K562 (cell line): ENCODE measurements at regions not wholly inside any gene's neighbourhood (a gene's known extent, or its start where the extent isn't known, plus 50 kb on each side); places are given as distances from the start of the nearest gene placed in this dataset.

Source experiments
- ATAC-seq: fragments of 200-7000 bp; cut with Tn5 transposase; 3 replicates; pipeline ENCODE4 v1.9.1; 2020; ENCODE audit warnings: moderate library complexity
- BruUV-seq: library from RNA; stranded (reverse); fragments of 400-500 nt; replicated peaks from 2 replicates; lab custom pipeline; 2021; lab: Mats Ljungman, UMichigan
- CTCF ChIA-PET: fragments of 300-600 bp; formaldehyde crosslinking; extraction: SDS; loops from one replicate; lab custom pipeline; 2021; ENCODE audit warnings: low intra/inter-chr PET ratio; lab: Yijun Ruan, JAX
- POLR2A ChIA-PET: fragments of 300-600, 350-650 bp; sonication (Branson Sonifier 250); formaldehyde crosslinking; extraction: SDS; loops from one replicate; lab custom pipeline; 2021; ENCODE audit warnings: antibody characterized with exemption, inconsistent platforms; lab: Yijun Ruan, JAX
- DNase-seq, 4 experiments: peaks; one replicate each; pipeline versions ENCODE4 v3.0.0 to v3.0.0-alpha.2; 2011 to 2018; ENCODE audit warnings: low spot score in 3 of 4, mixed read lengths in 3 of 4; ENCODE audit errors: extremely low read depth in 1 of 4
- FAIRE-seq: peaks from 2 replicates; lab custom pipeline; 2011; peaks lifted over from hg19 to GRCh38; lab: Jason Lieb, UNC
- H2AFZ ChIP-seq: 2 replicates; pipeline ENCODE4 v1.6.0; 2011; ENCODE audit warnings: low read depth, low read length, control low read depth, inconsistent platforms
- H3K27ac ChIP-seq: fragments of 200-600 bp; 3 replicates; pipeline ENCODE4 v1.8.0; 2011; ENCODE audit warnings: low read depth, mild to moderate bottlenecking, control low read depth, inconsistent platforms, low read length, moderate library complexity, mixed read lengths; ENCODE audit errors: extremely low read depth
- H3K27me3 ChIP-seq, 2 experiments: fragments of 300-600 bp in 1 of 2; 2 replicates in 1 of 2; 3 replicates in 1 of 2; pipeline versions ENCODE4 v1.6.0 to v1.8.0; 2011; ENCODE audit warnings: inconsistent platforms in 2 of 2, low read length in 2 of 2, mild to moderate bottlenecking in 1 of 2, mixed read lengths in 1 of 2, moderate library complexity in 1 of 2; ENCODE audit not compliant: control insufficient read depth in 2 of 2, insufficient read depth in 2 of 2
- H3K36me3 ChIP-seq: fragments of 300-600 bp; 3 replicates; pipeline ENCODE4 v1.8.0; 2011; ENCODE audit warnings: mild to moderate bottlenecking, low read length, inconsistent platforms; ENCODE audit not compliant: control insufficient read depth, insufficient read depth
- H3K4me1 ChIP-seq, 2 experiments: fragments of 200-600 bp in 1 of 2; replicated peaks in 1 of 2; 2 replicates in 1 of 2; 3 replicates in 1 of 2; pipeline versions ENCODE4 v1.5.1 to v1.8.0; 2011; ENCODE audit warnings: inconsistent platforms in 2 of 2, low read length in 2 of 2, mild to moderate bottlenecking in 1 of 2, mixed read lengths in 1 of 2, moderate library complexity in 1 of 2; ENCODE audit not compliant: control insufficient read depth in 2 of 2, insufficient read depth in 2 of 2
- H3K4me2 ChIP-seq: 2 replicates; pipeline ENCODE4 v1.6.1; 2011; ENCODE audit warnings: low read length, control low read depth, inconsistent platforms, mixed read lengths; ENCODE audit not compliant: insufficient read depth
- H3K4me3 ChIP-seq: fragments of 200-600 bp; sonication (generic), shearing (Covaris generic); 2 replicates; pipeline ENCODE4 v1.5.1; 2016; ENCODE audit warnings: control low read depth, inconsistent platforms
- H3K79me2 ChIP-seq: fragments of 200-600 bp; 3 replicates; pipeline ENCODE4 v1.8.0; 2011; ENCODE audit warnings: low read length, inconsistent platforms; ENCODE audit not compliant: control insufficient read depth, insufficient read depth
- H3K9ac ChIP-seq, 2 experiments: 2 replicates each; pipeline versions ENCODE4 v1.6.0 to v1.6.1; 2011; ENCODE audit warnings: low read depth in 2 of 2, low read length in 2 of 2, control low read depth in 1 of 2, inconsistent platforms in 1 of 2, mild to moderate bottlenecking in 1 of 2, mixed read lengths in 1 of 2; ENCODE audit not compliant: insufficient read depth in 1 of 2
- H3K9me1 ChIP-seq: one replicate; pipeline ENCODE4 v1.6.0; 2011; ENCODE audit warnings: inconsistent platforms, mild to moderate bottlenecking, low read length, moderate library complexity; ENCODE audit not compliant: control insufficient read depth, insufficient read depth
- H3K9me3 ChIP-seq: replicated peaks from 2 replicates; pipeline ENCODE4 v1.5.1; 2011; ENCODE audit warnings: low read depth, low read length, inconsistent platforms; ENCODE audit not compliant: control insufficient read depth, insufficient read depth
- H4K20me1 ChIP-seq: replicated peaks from 2 replicates; pipeline ENCODE4 v1.6.1; 2011; ENCODE audit warnings: low read length, inconsistent platforms, mixed read lengths; ENCODE audit not compliant: control insufficient read depth, insufficient read depth
- BDP1 ChIP-seq: IDR thresholded peaks from 3 replicates; pipeline ENCODE4 v1.6.1; 2011; ENCODE audit not compliant: insufficient read length, insufficient read depth
- DIDO1 ChIP-seq: fragments of 450-650 bp; IDR thresholded peaks from 2 replicates; pipeline ENCODE4 v1.6.1; 2016; ENCODE audit warnings: low read depth, missing biosample characterization, missing genetic modification characterization
- ETV1 ChIP-seq: fragments of 450-650 bp; conservative IDR thresholded peaks from 2 replicates; pipeline ENCODE4 v1.6.1; 2016; ENCODE audit warnings: missing genetic modification characterization, control low read depth, low read depth, missing compliant biosample characterization
- FUS ChIP-seq: fragments of 200-400 bp; formaldehyde crosslinking; optimal IDR thresholded peaks from 2 replicates; pipeline ENCODE3; 2017; ENCODE audit warnings: low read depth, low read length
- MTA2 ChIP-seq: fragments of 450-650 bp; IDR thresholded peaks from 2 replicates; pipeline ENCODE4 v1.6.1; 2016; ENCODE audit warnings: low read depth
- NR2F6 ChIP-seq: fragments of 450-650 bp; formaldehyde crosslinking; IDR thresholded peaks from 2 replicates; pipeline ENCODE4 v1.4.0; 2020; ENCODE audit warnings: mild to moderate bottlenecking
- RUNX1 ChIP-seq: sonication (generic); IDR thresholded peaks from 2 replicates; pipeline ENCODE4 v1.6.1; 2016; ENCODE audit warnings: antibody characterized with exemption, low read depth
- TCF7L2 ChIP-seq: fragments of 150-350 bp; IDR thresholded peaks from 2 replicates; pipeline ENCODE4 v1.6.1; 2016; ENCODE audit warnings: low read depth, mild to moderate bottlenecking, low read length, moderate library complexity
- TFAM ChIP-seq: fragments of 250-450 bp; sonication (Bioruptor Pico); conservative IDR thresholded peaks from 2 replicates; pipeline ENCODE4 v1.5.0; 2021; ENCODE audit warnings: mild to moderate bottlenecking, moderate library complexity
- ZNF445 ChIP-seq: fragments of 250-450 bp; sonication (Bioruptor Pico); IDR thresholded peaks from 2 replicates; pipeline ENCODE4 v1.4.0; 2020; ENCODE audit warnings: low read depth, mild to moderate bottlenecking, moderate library complexity
- WGBS: fragments of 100-300 bp; shearing (Covaris generic); methylation state at CpG from one replicate; pipeline ENCODE4 v1.1.6; 2016; ENCODE audit warnings: low coverage, mixed read lengths; ENCODE audit not compliant: insufficient coverage; ENCODE audit errors: missing lambda C conversion rate; 5-methylcytosine and 5-hydroxymethylcytosine counted together
- in situ Hi-C: fragments of 300-500 bp; cut with MboI; formaldehyde crosslinking; loops from 4 replicates; pipeline ENCODE4 v1.15.0; 2018; ENCODE audit warnings: inconsistent platforms, mixed read lengths
- intact Hi-C: fragments of 100-400 bp; cut with micrococcal nuclease; formaldehyde crosslinking; loops from 2 replicates; pipeline ENCODE4 v1.14.2; 2022
- TF ChIP-seq, protein P1 (sequence below): sonication (generic); IDR thresholded peaks from 2 replicates; pipeline ENCODE4 v1.6.1; 2016
- TF ChIP-seq, protein P2 (sequence below): sonication (generic); formaldehyde crosslinking; IDR thresholded peaks from 2 replicates; pipeline ENCODE4 v1.8.0; 2022; ENCODE audit warnings: mild to moderate bottlenecking, missing genetic modification reagents
- TF ChIP-seq, protein P3 (sequence below): fragments of 250-450 bp; sonication (Bioruptor Pico); IDR thresholded peaks from 2 replicates; pipeline ENCODE4 v1.4.0; 2020; ENCODE audit warnings: mild to moderate bottlenecking, moderate library complexity

DNA sequence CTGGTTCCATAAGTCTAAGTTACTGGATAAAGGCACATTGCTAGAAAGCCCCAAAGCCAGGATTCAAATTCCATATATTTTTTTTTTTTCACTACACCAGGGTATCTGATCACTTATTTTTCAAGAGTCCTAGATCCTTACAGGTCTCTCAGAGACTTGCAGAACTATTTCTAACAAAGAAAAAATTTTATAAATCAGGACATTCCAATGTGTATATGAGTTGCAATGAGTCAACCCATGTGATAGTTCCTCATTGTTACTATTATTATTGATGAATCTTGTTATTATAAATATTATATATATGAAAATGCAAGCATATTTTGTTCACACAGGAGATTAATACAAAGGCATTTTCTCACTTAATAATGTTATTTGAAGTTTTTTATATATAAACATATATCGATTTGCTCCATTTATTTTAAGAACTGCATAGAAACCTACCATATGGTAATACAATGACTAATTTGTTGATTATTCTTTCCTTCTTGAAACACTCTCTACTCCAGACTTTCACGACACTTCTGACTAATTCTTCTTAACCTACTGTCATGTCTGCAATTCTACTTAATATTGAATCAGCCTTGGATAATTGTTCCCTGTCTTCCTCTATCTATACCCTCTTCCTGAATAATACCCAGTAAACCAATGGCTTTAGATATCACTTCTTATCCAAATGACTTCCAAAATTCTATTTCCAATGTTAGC, 968.4 kb upstream of the NRXN1 start:
- no peaks in the 10 kb centered on the region for H3K36me3 ChIP-seq
- intact Hi-C loops, result no loop called here
- no peak overlapping the region for H3K27ac ChIP-seq
- H2AFZ ChIP-seq, result no peak overlapping the region
- TF ChIP-seq, protein P1, sequence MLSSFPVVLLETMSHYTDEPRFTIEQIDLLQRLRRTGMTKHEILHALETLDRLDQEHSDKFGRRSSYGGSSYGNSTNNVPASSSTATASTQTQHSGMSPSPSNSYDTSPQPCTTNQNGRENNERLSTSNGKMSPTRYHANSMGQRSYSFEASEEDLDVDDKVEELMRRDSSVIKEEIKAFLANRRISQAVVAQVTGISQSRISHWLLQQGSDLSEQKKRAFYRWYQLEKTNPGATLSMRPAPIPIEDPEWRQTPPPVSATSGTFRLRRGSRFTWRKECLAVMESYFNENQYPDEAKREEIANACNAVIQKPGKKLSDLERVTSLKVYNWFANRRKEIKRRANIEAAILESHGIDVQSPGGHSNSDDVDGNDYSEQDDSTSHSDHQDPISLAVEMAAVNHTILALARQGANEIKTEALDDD, result no peak
- no peak for TF ChIP-seq FUS
- no peak for TF ChIP-seq TCF7L2
- TF ChIP-seq TFAM (CRISPR knock-in tag), result no peak
- no peak for TF ChIP-seq BDP1
- TF ChIP-seq DIDO1 (tag), result no peak
- TF ChIP-seq ZNF445, result no peak
- TF ChIP-seq, protein P2, sequence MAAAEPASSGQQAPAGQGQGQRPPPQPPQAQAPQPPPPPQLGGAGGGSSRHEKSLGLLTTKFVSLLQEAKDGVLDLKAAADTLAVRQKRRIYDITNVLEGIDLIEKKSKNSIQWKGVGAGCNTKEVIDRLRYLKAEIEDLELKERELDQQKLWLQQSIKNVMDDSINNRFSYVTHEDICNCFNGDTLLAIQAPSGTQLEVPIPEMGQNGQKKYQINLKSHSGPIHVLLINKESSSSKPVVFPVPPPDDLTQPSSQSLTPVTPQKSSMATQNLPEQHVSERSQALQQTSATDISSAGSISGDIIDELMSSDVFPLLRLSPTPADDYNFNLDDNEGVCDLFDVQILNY (CRISPR knock-in tag), result no peak
- TF ChIP-seq, protein P3, sequence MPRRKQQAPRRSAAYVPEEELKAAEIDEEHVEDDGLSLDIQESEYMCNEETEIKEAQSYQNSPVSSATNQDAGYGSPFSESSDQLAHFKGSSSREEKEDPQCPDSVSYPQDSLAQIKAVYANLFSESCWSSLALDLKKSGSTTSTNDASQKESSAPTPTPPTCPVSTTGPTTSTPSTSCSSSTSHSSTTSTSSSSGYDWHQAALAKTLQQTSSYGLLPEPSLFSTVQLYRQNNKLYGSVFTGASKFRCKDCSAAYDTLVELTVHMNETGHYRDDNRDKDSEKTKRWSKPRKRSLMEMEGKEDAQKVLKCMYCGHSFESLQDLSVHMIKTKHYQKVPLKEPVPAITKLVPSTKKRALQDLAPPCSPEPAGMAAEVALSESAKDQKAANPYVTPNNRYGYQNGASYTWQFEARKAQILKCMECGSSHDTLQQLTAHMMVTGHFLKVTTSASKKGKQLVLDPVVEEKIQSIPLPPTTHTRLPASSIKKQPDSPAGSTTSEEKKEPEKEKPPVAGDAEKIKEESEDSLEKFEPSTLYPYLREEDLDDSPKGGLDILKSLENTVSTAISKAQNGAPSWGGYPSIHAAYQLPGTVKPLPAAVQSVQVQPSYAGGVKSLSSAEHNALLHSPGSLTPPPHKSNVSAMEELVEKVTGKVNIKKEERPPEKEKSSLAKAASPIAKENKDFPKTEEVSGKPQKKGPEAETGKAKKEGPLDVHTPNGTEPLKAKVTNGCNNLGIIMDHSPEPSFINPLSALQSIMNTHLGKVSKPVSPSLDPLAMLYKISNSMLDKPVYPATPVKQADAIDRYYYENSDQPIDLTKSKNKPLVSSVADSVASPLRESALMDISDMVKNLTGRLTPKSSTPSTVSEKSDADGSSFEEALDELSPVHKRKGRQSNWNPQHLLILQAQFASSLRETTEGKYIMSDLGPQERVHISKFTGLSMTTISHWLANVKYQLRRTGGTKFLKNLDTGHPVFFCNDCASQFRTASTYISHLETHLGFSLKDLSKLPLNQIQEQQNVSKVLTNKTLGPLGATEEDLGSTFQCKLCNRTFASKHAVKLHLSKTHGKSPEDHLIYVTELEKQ (CRISPR knock-in tag), result no peak
- no peak for TF ChIP-seq RUNX1
- TF ChIP-seq NR2F6 (CRISPR knock-in tag), result no peak
- TF ChIP-seq MTA2, result no peak
- TF ChIP-seq ETV1, result no peak
- TF ChIP-seq, all 486 proteins: peak for 0
- DNase-seq, result no peak
- no TSS peak for BruUV-seq
- POLR2A ChIA-PET, result no interaction called here
- H3K9me3 ChIP-seq, result no peaks in the 10 kb centered on the region
- H4K20me1 ChIP-seq, result no peaks in the 10 kb centered on the region
- no peaks in the 10 kb centered on the region for H3K9me1 ChIP-seq
- H3K79me2 ChIP-seq, result no peaks in the 10 kb centered on the region
- no peak overlapping the region for H3K9ac ChIP-seq
- 0% methylated on average over 2 of the region's 2 CpGs for WGBS
- FAIRE-seq, result no peak
- H3K4me3 ChIP-seq, result no peak overlapping the region
- H3K27me3 ChIP-seq, result no peaks in the 10 kb centered on the region
- in situ Hi-C loops, result no loop called here
- no peak for ATAC-seq
- no peaks in the 10 kb centered on the region for H3K4me1 ChIP-seq
- no peak overlapping the region for H3K4me2 ChIP-seq
- CTCF ChIA-PET, result no interaction called here
